GM12874 (cell line): ENCODE measurements at regions not wholly inside any gene's neighbourhood (a gene's known extent, or its start where the extent isn't known, plus 50 kb on each side); places are given as distances from the start of the nearest gene placed in this dataset.

Source experiments
- CTCF ChIP-seq: IDR thresholded peaks from 2 replicates; pipeline ENCODE4 v1.5.1; 2011; ENCODE audit warnings: low read depth, mild to moderate bottlenecking, control low read depth, low read length, moderate library complexity; ENCODE audit not compliant: insufficient read depth

DNA sequence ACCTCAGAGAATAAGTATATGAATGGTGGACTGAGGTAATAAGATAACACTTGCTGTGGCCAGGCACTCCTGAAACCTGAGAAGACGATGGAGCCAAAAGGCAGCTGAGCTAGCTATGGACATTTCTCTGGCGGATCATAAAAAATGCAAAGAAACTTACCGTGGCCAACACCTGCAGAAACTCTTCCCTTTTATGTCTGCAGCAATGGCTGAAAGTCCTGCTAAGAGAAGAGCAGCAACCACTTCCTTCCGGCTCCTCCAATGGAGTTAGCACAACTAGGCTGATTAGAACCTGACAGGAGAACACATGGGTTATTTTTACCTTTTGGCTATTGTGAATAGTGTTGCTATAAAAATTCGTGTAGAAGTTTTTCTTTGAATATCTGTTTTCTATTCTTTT, 76.0 kb upstream of the MAGEB16 start:
- no peak for TF ChIP-seq CTCF

GRCh38 chrX:35726176-35726575, 72.0 kb upstream of the MAGEB16 start:
- TF ChIP-seq CTCF, result no peak

DNA sequence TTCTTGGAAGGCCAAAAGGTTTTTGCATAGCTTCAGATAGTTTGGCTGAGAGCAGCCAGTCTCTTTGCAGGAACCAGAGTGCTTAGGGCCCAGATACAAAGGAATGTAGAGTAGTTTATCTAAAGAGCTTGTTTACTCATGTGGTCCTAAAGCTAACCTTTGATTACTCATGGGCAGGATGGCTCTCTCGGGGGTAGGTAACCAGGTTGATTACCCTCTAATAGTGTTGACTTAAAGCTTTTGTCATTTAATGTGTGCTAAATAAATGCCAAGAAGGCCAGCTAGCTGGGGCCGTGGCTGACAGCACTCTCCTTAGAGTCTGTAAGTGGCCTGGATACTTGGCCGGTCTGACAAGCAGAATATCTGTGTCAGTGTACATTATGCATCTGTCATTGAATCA, 69.7 kb upstream of the MAGEB16 start:
- no peak for TF ChIP-seq CTCF

- TF ChIP-seq CTCF, result no peak
Observed at GRCh38 chrX:35733879-35734278, 64.3 kb upstream of the MAGEB16 start.

- TF ChIP-seq CTCF, result no peak
Observed at GRCh38 chrX:35741142-35741541, 57.0 kb upstream of the MAGEB16 start.

DNA sequence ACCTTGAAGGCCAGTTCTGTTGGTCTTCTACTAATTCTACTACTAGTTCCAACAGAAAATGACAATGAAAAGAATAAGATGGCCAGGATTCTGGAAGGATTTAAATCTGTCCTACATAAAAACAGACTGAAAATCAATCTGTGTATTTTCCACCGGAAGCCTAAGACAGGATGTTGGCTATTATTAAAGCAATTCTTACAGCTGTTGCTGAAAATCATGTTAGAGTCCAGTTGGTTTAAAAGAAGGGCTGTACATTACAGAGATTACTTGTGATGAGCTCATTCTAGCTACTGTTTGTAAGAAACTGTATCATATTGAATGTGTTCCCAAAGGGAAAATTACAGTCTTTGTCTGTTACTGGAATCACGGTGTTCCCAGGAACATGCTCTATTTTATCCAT, 54.8 kb upstream of the MAGEB16 start:
- no peak for TF ChIP-seq CTCF
